Gastrocnemius medialis (tissue), 4 donors: ENCODE measurements at regions not wholly inside any gene's neighbourhood (a gene's known extent, or its start where the extent isn't known, plus 50 kb on each side); places are given as distances from the start of the nearest gene placed in this dataset.

Experiments used
- ATAC-seq, 2 donors: fragments of 150-250 bp; one replicate each; pipeline ENCODE4 v1.9.1; 2016
- DNase-seq, 2 donors: peaks; one replicate each; pipeline ENCODE4 v3.0.0-alpha.2; 2019
- H3K27ac ChIP-seq, 4 donors: fragments of 200-600 bp; sonication (generic); 1 replicate in 1 of 4; 2 replicates in 3 of 4; pipeline ENCODE4 v1.5.1; 2016 to 2018; ENCODE audit warnings: mild to moderate bottlenecking in 2 of 4, moderate library complexity in 1 of 4
- H3K27me3 ChIP-seq, 3 donors: fragments of 200-600 bp; sonication (generic) in 2 of 3; 1 replicate in 1 of 3; 2 replicates in 2 of 3; pipeline versions ENCODE4 v1.5.1 to v1.6.0; 2016 to 2019; ENCODE audit warnings: mild to moderate bottlenecking in 1 of 3, moderate library complexity in 1 of 3
- H3K36me3 ChIP-seq, 2 donors: fragments of 200-600 bp; sonication (generic) in 1 of 2; one replicate each; pipeline ENCODE4 v1.5.1; 2017 to 2018
- H3K4me1 ChIP-seq, 2 donors: fragments of 200-600 bp; sonication (generic) in 1 of 2; one replicate each; pipeline ENCODE4 v1.5.1; 2016 to 2017; ENCODE audit warnings: mild to moderate bottlenecking in 2 of 2
- H3K4me3 ChIP-seq, 4 donors: fragments of 200-600 bp; sonication (generic) in 3 of 4; 1 replicate in 1 of 4; 2 replicates in 3 of 4; pipeline ENCODE4 v1.5.1; 2016 to 2019; ENCODE audit warnings: mild to moderate bottlenecking in 2 of 4
- H3K9me3 ChIP-seq, 3 donors: fragments of 200-600 bp; sonication (generic) in 2 of 3; 1 replicate in 1 of 3; 2 replicates in 2 of 3; pipeline ENCODE4 v1.5.1; 2016 to 2019
- POLR2A ChIP-seq, 2 donors: fragments of 450-650 bp; IDR thresholded peaks; one replicate each; pipeline ENCODE4 v1.6.1; 2017; ENCODE audit warnings: antibody characterized with exemption in 2 of 2, mild to moderate bottlenecking in 2 of 2, moderate library complexity in 2 of 2
- in situ Hi-C, 4 donors: fragments of 200-750 bp; cut with MboI; loops; one replicate each; pipeline versions ENCODE4 v1.15.0 to v1.8.0; 2017; ENCODE audit warnings: low sequenced_read_pairs in 4 of 4
- intact Hi-C: fragments of 100-400 bp; cut with DNase I; formaldehyde crosslinking; loops from one replicate; pipeline ENCODE4 v1.15.1; 2023; ENCODE audit warnings: low total_unique reads
- TF ChIP-seq, protein P1 (sequence below), 5 experiments: fragments of 450-650 bp in 3 of 5; fragments of 200-600 bp in 2 of 5; sonication (generic) in 2 of 5; IDR thresholded peaks in 4 of 5; conservative IDR thresholded peaks in 1 of 5; 1 replicate in 4 of 5; 2 replicates in 1 of 5; pipeline ENCODE4 v1.5.1; 2016 to 2019; ENCODE audit warnings: antibody characterized with exemption in 5 of 5, mild to moderate bottlenecking in 3 of 5, moderate library complexity in 3 of 5

DNA sequence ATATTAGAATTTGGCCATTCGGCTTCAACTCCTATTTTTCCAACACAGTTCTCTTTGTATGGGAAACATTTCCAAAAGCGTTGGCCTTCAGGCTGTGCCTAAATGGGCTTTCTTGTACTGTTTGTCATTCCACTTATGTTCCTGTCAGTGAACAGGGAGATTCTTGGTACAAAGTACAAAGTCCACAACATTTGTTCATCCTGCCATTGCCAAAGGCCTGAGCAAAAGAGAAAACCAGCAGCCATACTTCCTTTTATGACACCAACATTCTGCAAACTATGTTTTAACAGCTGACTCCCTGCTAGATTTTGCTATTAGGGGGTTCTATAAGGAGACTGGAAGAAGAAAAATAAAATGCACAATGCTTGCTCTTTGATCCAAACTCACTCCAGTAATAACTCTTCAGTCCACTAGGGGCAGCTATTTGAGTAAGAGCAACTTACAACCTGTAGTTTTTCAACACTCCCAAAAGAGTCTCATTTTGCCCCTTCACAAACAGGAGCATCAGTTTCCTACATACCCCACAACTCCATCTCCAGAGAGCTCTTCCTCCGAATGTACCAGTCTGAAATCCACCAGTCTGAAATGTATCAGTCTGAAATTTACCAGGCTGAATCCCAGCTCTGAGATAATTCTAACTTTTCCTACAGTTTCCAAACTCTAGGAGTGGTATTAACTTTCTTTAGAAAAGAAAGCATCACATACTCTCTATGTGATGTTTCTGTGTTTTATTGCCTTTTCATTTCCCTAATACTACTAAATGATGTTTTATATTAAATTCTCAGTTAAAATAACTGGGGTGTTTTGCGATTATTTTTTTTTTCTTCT lies 693.8 kb downstream of the DNAH5 start:
- Histone ChIP-seq H3K4me1 (no peaks in the 10 kb centered on the region), H3K4me3 (no peak overlapping the region), H3K9me3 (no peaks in the 10 kb centered on the region), H3K36me3 (no peaks in the 10 kb centered on the region), H3K27me3 (no peaks in the 10 kb centered on the region), H3K27ac (no peak overlapping the region)
- in situ Hi-C loops (no loop called here), intact Hi-C loops (no loop called here)
- TF ChIP-seq, protein P1, sequence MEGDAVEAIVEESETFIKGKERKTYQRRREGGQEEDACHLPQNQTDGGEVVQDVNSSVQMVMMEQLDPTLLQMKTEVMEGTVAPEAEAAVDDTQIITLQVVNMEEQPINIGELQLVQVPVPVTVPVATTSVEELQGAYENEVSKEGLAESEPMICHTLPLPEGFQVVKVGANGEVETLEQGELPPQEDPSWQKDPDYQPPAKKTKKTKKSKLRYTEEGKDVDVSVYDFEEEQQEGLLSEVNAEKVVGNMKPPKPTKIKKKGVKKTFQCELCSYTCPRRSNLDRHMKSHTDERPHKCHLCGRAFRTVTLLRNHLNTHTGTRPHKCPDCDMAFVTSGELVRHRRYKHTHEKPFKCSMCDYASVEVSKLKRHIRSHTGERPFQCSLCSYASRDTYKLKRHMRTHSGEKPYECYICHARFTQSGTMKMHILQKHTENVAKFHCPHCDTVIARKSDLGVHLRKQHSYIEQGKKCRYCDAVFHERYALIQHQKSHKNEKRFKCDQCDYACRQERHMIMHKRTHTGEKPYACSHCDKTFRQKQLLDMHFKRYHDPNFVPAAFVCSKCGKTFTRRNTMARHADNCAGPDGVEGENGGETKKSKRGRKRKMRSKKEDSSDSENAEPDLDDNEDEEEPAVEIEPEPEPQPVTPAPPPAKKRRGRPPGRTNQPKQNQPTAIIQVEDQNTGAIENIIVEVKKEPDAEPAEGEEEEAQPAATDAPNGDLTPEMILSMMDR (IDR thresholded peaks at IDR 0.05 in 4 of 5, conservative IDR thresholded peaks at IDR 0.05 in 1 of 5), result no peak
- no peak for TF ChIP-seq POLR2A (IDR thresholded peaks at IDR 0.05)
- no peak for ATAC-seq
- no peak for DNase-seq

DNA sequence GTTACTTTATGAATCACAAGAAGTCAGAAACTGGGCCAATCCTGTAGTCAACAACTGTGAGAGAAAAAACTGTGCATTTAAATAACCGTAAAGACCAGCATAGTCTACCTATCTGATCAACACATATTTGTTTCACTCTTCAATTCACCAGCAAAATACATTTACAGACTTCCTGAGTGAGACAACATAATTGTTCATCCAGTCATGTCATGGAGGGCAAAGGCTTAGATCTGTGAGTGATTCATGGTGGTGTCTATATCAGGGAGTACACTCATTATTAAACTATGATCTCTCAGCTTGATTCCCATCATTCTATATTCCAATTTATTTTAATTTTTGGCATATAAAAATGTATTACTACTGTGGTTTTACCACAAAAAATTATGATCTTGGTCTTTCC lies 694.6 kb downstream of the DNAH5 start:
- no peak for TF ChIP-seq POLR2A (IDR thresholded peaks at IDR 0.05)
- TF ChIP-seq, protein P1 (IDR thresholded peaks at IDR 0.05 in 4 of 5, conservative IDR thresholded peaks at IDR 0.05 in 1 of 5), result no peak
- DNase-seq (no peak), ATAC-seq (no peak)
- Histone ChIP-seq H3K36me3 (no peaks in the 10 kb centered on the region), H3K9me3 (no peaks in the 10 kb centered on the region), H3K27ac (no peak overlapping the region), H3K4me1 (no peaks in the 10 kb centered on the region), H3K27me3 (no peaks in the 10 kb centered on the region), H3K4me3 (no peak overlapping the region)
- in situ Hi-C loops (no loop called here), intact Hi-C loops (no loop called here)

DNA sequence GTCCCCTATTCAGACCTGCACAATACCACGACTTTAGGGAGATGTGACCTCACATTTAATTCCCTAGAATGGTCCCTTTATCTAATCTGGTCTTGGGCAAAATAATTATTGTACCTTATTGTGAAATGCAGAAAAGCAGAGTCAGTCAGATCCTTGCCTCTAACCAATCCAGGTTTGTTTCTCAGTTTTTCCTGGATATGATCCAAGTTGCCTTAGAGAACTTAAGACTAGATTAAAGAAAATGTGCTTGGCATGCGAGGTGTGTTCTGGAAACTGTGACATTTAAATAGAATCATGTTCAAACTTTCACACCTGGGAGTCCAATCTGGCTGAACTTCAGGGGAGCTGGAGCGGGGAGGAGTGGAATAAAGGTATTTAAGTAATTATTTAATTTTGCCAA lies 696.2 kb downstream of the DNAH5 start:
- no peak overlapping the region for H3K27ac ChIP-seq
- in situ Hi-C loops (no loop called here), intact Hi-C loops (no loop called here)
- H3K4me1 ChIP-seq, result no peaks in the 10 kb centered on the region
- H3K9me3 ChIP-seq, result no peaks in the 10 kb centered on the region
- TF ChIP-seq, protein P1 (IDR thresholded peaks at IDR 0.05 in 4 of 5, conservative IDR thresholded peaks at IDR 0.05 in 1 of 5), result no peak
- TF ChIP-seq POLR2A (IDR thresholded peaks at IDR 0.05), result no peak
- no peak for DNase-seq
- H3K36me3 ChIP-seq, result no peaks in the 10 kb centered on the region
- no peak for ATAC-seq
- no peak overlapping the region for H3K4me3 ChIP-seq
- no peaks in the 10 kb centered on the region for H3K27me3 ChIP-seq

DNA sequence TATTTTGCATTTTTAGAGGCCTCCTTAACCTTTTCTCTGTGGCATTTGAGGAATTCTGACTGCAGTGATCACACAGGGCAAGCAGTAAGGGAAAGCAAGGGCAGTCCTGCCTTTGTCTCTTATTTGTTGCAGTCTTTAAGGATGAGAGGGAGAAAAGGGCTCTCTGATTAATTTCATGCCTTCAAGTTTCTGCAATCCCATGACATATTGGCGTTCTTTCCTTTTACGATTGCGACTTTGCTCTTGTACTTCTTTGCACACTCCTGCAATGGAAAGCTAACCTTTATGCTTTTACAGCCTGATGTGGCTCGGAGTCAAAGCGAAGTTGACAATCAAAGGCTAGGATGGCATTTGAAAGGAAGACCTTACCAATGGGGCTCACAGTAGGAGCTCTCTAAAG lies 698.4 kb downstream of the DNAH5 start:
- Histone ChIP-seq H3K4me3 (no peak overlapping the region), H3K27me3 (no peaks in the 10 kb centered on the region), H3K4me1 (no peaks in the 10 kb centered on the region), H3K36me3 (no peaks in the 10 kb centered on the region), H3K27ac (no peak overlapping the region), H3K9me3 (no peaks in the 10 kb centered on the region)
- DNase-seq (no peak), ATAC-seq (no peak)
- in situ Hi-C loops, result no loop called here
- intact Hi-C loops, result no loop called here
- no peak for TF ChIP-seq POLR2A (IDR thresholded peaks at IDR 0.05)
- TF ChIP-seq, protein P1 (IDR thresholded peaks at IDR 0.05 in 4 of 5, conservative IDR thresholded peaks at IDR 0.05 in 1 of 5), result no peak

DNA sequence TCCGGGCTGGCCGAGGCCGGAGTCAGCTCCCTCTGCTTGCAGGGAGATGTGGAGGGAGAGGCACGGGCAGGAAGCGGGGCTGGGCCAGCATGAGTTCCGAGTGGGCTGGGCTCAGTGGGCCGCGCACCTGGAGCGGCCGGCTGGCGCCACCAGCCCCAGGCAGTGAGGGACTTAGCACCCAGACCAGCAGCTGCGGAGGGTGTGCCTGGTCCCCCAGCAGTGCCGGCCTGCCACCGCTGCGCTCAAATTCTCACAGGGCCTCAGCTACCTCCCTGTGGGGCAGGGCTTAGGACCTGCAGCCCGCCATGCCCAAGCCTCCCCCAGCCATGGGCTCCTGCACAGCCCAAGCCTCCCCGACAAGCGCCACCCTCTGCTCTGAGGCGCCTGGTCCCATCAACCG lies 700.3 kb downstream of the DNAH5 start:
- H3K9me3 ChIP-seq, result no peaks in the 10 kb centered on the region
- intact Hi-C loops, result no loop called here
- no peak overlapping the region for H3K27ac ChIP-seq
- H3K4me1 ChIP-seq, result no peaks in the 10 kb centered on the region
- no peaks in the 10 kb centered on the region for H3K27me3 ChIP-seq
- in situ Hi-C loops, result no loop called here
- TF ChIP-seq POLR2A (IDR thresholded peaks at IDR 0.05), result no peak
- TF ChIP-seq, protein P1 (IDR thresholded peaks at IDR 0.05 in 4 of 5, conservative IDR thresholded peaks at IDR 0.05 in 1 of 5), result no peak
- ATAC-seq (no peak), DNase-seq (no peak)
- no peak overlapping the region for H3K4me3 ChIP-seq
- H3K36me3 ChIP-seq, result no peaks in the 10 kb centered on the region
